ENCODE measurements at regions not wholly inside any gene's neighbourhood (a gene's known extent, or its start where the extent isn't known, plus 50 kb on each side); places are given as distances from the start of the nearest gene placed in this dataset.
"Not testable (repeated sequence)": the region's sequence is repeated elsewhere in the genome, so short reads cannot be mapped to it uniquely, and the experiment has no call there.

DNA sequence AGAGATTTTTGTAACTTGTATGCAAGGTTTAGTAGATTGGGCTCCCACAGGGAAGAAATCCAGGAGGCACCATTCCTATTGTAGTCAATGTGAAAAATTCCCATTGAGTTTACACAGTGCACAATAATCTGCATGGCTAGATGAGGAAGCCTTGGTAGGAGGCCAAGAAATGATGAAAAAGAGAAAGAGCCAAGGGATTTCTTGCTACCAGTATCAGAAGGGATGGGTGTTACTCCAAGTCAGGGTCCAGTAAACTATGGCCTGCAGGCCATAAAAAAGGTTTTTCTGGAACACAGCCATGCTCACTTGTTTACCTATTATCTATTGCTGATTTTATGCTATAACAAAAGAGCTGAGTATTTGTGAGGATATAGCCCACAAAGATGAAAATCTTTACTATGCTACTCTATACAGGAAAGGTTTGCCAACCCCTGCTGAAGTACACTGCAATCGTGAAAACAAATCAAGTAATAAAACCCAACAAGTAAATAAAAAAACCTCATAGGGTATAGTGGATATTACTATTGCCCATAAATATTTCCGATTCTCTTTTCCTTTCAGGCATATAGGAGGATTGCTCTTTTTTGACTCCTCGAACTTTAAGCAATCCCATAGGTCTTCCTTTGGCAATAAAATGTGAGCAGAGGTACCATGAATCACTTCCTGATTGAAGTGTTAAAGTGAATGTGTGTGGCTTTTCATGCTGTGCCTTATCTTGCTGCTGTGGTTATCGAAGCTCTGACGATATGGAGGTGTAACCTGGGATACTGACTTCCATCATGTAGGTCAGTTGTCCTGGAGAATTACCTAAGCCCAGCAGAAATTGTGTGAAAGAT, 256.3 kb upstream of the MAGI2 start:
- no peak for DNase-seq

DNA sequence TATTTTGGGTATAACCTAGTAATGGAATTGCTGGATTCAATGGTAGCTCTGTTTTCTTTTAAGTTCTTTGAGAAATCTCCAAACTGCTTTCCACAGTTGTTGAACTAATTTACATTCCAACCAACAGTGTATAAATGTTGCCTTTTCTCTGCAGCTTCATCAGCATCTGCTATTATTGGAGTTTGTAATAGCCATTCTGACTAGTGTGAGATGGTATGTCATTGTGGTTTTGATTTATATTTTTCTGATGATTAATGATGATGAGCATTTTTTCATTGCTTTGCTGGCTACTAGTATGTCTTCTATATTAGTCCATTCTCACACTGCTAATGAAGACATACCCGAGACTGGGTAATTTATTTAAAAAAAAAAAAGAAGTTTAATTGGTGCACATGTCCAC, 248.6 kb upstream of the MAGI2 start:
- DNase-seq: no peak

DNA sequence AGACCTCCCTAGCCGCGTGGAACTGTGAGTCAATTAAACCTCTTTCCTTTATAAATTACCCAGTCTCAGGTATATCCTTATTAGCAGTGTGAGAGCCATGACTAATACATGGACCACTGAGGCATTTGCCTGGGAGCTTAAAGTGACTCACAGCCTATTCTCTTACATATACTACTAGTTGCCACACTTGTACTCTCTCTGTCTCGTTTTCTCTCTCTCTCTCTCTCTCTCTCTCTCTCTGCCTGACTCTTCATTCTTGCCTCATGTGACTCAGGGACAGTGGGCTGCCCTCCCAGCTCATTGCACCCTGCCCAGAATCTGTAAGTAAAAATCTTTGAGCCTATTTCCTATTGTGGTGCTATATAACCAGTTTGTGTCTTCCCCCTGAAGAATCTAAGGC, 238.5 kb upstream of the MAGI2 start:
- DNase-seq: no peak

DNA sequence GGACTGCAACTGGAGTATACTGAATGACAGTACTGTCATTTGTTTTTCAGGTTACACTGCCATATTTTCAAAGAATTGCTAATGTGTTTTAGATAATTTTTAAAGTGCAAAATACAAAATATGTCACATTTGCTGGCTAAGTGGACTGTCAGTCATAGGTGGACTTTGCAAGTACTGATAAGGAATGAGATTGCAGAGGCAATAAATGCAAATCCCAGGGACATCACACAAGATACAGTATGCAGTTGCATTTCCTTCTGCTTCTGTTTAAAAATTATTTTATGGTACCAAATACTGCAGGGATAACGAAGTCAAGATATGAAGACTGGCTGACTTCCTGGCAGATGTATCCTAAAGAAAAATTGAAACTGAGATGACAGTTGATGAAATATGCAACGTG, 237.6 kb upstream of the MAGI2 start:
- no peak for DNase-seq

DNA sequence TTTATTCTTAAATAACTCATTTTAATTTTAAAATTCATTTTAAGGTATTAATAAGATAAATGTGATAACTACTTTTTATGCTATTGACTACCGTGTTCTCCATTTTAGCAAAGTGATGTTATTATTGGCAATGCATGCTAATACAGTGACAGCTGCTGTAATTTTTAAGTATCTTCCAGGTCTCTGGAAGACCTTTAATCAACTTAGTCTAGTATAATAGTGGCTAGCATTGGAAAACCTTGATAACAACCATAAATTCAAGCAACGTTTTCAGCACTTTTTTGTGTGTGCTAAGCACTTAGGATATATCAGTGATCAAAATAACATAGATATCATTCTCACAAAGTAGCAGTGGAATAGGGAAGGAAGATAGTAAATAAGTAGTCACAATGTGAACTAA, 230.9 kb upstream of the MAGI2 start:
- DNase-seq: no peak

DNA sequence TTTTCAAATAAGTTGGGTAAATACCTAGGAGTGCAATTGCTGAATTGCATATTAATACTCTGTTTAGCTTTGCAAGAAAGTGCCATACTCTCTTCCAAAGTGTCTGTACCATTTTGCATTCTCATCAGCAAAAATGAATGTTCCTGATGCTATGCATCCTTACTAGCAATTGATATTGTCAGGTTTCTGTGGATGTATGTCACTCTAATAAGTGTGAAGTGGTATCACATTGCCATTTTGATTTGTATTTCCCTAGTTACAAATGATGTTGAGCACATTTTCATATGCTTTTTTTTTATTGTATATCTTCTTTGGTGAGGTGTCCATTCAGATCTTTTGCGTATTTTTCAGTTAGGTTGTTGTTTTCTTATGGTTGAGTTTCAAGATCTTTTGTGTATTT, 230.4 kb upstream of the MAGI2 start:
- no peak for DNase-seq

DNA sequence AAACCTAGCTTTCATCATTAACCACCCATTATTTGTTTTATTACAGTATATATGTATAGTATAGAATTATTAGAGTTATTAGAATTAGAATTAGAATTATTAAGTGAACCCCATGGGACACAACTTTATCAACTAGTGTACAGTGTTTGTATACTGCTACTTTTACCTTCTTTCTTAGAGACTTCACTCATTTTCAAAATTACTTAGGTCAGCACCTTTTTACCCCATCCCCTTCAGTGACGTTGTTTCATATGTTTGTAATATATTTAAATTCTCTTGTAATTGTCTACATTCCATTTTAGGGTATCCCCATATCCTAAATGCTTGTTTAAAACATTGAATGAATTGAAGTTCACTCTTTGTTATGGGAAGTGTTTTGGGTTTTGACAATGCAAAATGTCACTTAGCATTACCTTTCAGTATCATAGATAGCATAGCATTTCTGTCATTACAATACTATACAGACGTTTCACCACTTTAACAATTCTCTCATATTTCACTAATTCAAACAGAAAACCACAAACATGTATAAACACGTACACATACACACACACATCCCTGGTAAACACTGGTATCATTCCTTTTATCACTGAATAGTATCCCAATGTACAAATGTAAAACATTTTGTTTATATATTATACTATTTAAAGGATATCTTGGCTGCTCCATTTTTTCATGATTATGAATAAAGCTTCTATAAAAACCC, 229.9 kb upstream of the MAGI2 start:
- no peak for DNase-seq

DNA sequence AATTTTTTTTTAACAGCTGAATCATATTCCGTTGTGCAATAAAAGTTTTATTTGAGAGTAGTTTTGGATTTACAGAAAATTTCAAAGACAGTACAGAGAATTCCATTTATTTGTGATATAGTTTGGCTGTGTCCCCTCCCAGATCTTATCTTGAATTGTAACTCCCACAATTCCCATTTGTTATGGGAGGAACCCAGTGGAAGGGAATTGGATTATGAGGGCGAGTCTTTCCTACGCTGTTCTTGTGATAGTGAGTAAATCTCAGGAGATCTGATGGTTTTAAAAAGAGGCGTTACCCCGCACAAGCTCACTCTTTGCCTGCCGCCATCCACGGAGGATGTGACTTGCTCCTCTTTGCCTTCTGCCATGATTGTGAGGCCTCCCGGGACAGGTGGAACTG, 228.0 kb upstream of the MAGI2 start:
- DNase-seq: no peak

DNA sequence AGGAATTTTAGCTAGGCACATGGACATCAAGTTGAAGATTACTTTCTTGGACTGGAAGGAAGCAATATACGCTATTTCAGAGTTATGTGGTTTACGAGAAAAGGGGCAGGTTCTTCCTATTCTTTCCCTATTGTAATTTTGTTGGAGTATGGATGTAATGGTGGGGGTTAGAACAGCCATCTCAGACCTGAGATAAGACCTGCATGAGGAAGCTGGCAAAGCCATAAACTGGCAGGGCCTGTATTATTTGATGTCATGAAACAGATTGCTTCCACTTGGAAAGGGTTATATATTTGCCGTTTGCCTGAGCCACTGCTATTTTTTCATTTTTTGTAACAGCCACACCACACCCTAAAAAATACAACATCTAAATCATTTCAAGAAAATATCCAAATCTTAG, 220.5 kb upstream of the MAGI2 start:
- DNase-seq: no peak

DNA sequence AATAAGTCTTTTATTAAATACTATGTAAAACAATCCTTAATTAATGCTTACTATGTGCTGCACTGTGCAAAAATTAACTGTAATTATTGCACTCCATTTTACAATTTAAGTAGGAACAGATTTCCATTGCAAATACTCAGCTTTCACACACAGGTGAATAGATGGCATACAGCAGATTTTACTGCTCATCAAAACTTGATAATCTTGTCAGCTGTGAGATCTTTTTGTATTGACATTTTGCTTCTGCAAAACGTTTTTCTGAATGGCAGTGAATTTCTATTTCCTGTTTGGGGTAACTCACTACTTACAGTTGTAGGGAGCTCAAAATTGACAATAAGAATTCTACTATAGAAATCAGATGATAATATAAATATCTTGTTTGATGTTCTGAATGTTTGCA, 220.0 kb upstream of the MAGI2 start:
- DNase-seq: no peak

DNA sequence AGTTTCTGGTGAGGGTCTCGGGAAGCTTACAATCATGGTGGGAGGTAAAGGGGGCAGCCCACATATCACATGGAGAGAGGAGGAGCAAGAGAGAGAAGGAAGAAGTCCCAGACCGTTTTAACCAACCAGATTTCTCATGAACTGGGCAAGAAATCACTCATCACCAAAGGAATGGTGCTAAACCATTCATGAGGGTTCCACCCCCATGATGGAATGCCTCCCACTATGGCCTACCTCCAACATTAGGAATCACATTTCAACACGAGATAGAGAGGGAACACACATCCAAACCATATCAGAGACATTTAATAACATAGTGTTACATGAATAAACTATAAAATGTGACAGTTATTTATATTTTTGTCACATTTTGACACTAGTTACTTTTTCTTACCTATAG, 214.8 kb upstream of the MAGI2 start:
- no peak for DNase-seq

DNA sequence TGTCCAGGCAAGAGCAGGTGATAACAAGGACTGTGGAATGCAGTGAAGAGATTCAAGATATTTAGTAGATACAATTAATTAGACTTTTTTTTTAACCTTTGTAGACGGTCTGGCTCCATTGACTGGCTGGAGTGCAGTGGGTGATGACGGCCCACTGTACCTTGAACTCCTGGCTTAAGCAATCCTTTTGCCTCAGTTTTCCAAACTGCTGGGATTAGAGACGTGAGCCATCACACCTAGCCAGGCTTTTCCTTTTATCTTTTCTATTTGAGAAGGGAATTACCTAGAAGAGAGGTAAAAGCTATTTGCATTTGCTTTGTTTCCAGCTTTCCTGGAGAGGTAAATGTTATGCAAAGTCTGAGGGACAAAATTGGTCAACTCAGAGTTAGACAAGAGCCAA, 213.0 kb upstream of the MAGI2 start:
- DNase-seq: no peak

DNA sequence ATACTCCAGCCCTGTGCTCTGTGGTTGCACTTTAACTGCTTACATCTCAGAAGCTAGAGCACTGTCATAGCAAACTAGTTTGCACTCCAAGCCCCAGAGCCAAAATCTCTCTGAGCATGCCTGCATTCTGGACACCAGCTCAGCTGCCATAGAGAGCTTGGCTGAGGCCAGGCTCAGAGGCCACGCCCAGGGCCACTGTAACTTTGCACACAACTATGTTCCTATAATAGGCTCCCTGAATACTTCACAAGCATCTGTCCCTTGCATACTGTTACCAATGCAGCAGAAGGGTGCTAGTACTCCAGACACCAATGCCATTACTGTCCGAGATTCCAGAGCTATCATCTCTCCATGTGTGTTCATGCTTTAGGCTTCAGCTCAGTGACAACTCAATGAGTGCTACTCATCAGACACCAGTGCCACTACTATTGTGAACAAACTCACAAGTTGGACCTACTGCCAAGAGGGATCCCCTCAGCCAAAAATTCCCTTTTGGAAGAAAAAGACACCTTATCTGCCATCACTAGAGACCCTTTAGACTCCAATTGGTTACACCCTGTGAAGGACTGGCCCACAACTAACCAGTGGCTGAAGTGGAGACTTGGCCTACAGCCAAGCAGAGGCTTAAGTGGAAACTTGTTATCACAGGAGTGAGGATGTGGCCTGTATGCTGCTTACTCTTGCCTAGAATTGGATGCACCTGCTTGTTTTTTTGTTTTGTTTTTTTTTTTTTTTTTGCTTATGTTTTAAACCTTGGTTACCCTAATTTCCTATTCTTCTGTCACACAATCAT, 211.6 kb upstream of the MAGI2 start:
- DNase-seq: no peak

DNA sequence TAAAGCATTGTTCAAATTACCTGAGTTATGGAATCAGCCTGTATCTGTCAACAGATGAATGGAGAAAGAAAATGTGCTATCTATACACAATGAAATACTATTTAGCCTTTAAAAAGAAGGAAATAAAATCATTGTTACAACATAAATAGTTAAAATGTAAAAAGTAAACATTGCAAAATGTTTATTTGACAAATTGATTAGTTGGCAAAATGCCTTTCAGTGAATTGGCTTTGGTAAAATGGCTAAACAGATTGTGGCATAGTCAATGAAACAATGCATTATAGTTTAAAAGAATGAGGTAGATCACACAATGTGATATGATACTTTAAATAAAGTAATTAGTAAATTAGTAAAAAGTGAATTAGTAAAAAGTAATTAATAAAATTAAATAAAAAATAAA, 204.8 kb upstream of the MAGI2 start:
- no peak for DNase-seq

DNA sequence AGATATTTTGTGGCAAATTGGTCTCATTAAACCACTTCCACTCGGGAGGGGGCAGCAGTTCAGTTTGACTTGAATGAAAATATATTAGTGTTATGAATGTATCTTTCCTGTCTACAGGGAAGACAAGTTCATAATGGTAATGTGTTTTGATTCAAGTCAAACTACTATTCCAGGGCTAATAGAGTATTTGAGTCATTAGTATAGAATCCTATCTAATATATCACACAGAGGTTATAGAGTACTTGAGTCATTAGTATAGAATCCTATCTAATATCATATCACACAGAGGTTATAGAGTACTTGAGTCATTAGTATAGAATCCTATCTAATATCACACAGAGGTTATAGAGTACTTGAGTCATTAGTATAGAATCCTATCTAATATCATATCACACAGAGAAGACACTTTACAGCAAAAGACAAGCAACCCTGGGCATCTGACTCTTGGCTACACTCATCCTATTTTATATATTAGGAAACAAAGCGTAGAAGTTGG, 199.7 kb upstream of the MAGI2 start:
- DNase-seq: no peak

DNA sequence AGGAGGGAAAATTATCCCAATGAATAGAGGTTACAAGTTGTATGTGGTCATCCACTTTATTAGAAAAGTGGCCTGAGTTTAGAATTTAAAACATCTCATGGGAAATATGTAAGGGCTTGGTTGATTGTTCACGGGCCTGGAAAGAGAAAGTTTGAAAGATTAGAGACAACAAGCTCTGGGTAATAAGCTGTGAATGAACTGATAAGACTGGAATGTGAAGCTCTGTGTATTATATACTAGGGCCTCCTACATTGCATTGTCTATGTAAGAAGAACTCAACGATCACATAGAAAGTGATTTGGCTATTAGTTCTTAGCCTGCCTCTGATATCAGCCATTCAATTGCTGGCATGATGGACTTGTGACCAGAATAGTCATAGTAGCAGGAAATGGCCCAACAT, 199.2 kb upstream of the MAGI2 start:
- DNase-seq: no peak

DNA sequence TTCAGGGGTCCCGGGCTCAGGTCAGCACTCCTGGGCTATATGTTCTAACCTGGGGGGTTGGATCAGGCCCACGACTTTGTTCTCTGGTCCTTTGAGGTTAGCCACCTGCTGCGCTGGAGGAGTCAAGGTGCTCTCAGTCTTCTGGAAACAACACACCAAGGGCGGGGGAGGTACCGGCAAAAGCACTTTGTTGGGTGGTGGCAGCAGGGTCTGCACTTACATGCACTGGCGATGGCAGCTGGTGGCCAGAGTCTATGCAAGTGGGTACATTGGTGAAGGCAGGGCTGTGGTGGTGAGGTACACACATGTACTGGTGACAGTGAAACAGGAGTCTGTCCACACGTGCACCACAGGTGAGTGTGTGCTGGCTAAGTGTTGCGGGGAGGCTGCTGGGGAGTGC, 194.2 kb upstream of the MAGI2 start:
- DNase-seq: no peak

DNA sequence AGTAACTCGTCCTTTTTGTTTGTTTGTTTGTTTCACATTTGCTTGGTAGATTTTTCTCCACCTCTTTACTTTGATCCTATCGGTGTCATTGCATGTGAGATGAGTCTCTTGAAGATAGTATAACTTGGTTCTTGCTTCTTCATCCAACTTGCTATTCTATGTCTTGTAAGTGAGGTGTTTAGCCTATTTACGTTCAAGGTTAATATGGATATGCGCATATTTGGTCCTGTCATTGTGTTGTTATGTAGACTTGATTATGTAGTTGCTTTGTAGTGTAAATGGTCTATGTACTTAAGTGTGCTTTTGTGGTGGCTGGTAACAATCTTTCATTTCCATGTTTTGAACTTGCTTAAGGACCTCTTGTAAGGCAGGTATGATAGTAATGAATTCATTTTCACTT, 192.8 kb upstream of the MAGI2 start:
- DNase-seq: no peak

DNA sequence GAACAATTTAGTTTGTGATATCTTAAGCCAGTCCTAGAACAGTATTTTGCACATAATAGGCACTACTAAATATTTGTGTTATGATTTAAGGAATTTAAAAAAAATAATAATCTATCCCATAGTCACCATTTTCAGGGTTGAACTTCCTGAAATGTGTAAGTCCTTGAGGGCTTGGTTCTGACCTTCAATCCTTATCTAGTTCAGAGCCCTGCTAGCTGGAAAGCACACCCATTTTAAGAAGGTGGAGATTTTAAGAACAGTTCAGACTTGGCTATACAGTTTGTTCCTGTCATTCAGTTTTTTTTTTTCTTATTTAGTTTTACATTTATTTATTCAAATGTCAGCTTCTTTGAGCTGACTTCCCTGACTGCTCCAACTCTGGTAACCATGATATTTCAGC, 183.4 kb upstream of the MAGI2 start:
- DNase-seq: no peak

DNA sequence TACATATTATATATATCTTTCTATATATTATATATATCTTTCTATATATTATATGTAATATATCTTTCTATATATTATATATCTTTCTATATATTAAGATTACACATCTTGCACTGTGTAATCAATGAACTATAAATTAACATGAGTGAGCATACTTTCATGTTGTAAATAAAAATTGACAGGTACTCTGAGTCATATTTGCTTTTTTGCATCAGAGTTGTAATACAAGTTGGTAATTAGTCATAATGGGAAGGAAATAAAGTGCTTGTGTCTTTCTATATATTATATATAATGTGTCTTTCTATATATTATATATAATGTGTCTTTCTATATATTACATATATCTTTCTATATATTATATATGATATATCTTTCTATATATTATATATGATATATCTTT, 172.5 kb upstream of the MAGI2 start:
- not testable (repeated sequence) for DNase-seq

DNA sequence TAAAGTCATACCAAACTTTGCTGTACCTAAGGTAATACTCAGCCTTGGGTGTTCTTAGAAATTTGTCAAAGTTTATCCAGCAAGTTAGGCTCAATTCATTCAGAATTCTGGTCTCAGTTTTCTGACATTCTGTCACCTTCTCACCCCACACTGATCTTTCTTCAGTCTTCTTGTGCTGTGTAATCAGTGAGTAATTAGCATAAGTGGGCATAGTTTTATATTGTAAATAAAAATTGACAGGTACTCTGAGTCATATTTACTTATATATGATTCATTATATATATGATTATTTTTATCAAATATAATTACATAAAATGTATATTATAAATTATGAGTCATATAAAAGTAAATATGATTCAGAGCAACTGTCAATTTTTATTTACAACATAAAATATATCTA, 170.9 kb upstream of the MAGI2 start:
- DNase-seq: no peak

DNA sequence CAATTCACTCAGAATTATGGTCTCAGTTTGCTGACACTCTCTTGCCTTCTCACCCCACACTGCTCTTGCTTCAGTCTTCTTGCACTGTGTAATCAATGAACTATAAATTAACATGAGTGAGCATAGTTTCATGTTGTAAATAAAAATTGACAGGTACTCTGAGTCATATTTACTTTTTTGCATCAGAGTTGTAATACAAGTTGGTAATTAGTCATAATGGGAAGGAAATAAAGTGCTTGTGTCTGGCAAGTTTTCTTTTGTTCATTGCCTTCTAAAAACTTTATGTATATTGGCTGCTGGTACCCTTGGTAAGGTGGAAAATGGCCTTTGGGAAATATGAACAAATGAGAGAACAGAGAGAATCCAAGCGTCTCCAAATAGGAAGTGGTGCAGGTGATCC, 169.3 kb upstream of the MAGI2 start:
- no peak for DNase-seq

DNA sequence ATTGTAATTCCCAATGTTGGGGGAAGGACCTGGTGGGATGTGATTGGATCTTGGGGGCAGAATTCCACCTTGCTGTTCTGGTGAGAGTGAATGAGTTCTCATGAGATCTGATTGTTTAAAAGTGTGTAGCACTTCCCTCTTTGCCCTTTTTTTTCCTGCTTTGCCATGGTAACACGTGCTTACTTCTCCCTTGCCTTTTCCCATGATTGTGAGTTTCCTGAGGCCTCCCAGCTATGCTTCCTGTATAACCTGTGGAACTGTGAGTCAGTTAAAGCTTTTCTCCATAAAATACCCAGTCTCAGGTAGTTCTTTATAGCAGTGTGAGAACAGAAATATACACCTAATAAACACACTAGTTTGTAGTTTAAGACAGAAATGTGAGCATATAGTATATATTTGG, 166.8 kb upstream of the MAGI2 start:
- no peak for DNase-seq

DNA sequence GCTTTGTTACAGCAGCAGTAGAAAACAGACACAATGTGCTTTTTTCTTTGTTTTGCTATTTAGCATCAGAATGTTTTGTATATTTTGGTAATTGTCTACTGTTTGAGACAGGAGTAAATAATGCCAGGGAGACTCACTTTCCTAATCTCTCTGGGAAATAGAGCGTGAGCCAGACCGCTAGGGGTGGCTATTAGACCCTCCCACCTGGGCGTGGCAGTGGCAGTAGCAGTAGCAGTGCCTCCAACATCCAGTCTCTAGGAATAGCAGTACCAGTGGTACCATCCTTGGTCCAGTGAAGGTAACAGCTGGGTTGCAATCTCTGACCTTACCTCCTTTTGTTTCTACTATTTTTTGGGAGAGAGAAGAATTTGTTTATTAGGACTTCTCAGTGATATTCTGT, 165.7 kb upstream of the MAGI2 start:
- DNase-seq: no peak

Measured in inflammatory macrophage treated with lipopolysaccharide for 4 hours (primary cell).